Stimulated activated naive CD8-positive, alpha-beta T cell treated with anti-CD3 and anti-CD28 coated beads, Interleukin-15, amount 100 ng/mL, for 72 hours (primary cell): ENCODE measurements at regions not wholly inside any gene's neighbourhood (a gene's known extent, or its start where the extent isn't known, plus 50 kb on each side); places are given as distances from the start of the nearest gene placed in this dataset.
"Not testable (repeated sequence)": the region's sequence is repeated elsewhere in the genome, so short reads cannot be mapped to it uniquely, and the experiment has no call there.

Experiments used
- ATAC-seq: fragments of 150-1000 bp; cut with Tn5 transposase; 2 replicates; pipeline ENCODE4 v1.10.0; 2021; ENCODE audit warnings: mild to moderate bottlenecking, moderate library complexity
- DNase-seq, 2 donors: peaks; one replicate each; pipeline ENCODE4 v3.0.0; 2021 to 2022
- H3K27ac Mint-ChIP-seq, 2 donors: one replicate each; pipeline ENCODE4 v1.8.0; 2022; ENCODE audit warnings: mild to moderate bottlenecking in 2 of 2, mixed read lengths in 2 of 2, moderate library complexity in 2 of 2
- H3K27me3 Mint-ChIP-seq: one replicate; pipeline ENCODE4 v1.8.0; 2022; ENCODE audit warnings: mixed read lengths
- H3K4me1 Mint-ChIP-seq: one replicate; pipeline ENCODE4 v1.8.0; 2022; ENCODE audit warnings: mild to moderate bottlenecking, mixed read lengths
- H3K4me3 Mint-ChIP-seq, 2 donors: one replicate each; pipeline ENCODE4 v1.8.0; 2022; ENCODE audit warnings: mild to moderate bottlenecking in 2 of 2, mixed read lengths in 2 of 2, moderate library complexity in 1 of 2
- H3K9me3 Mint-ChIP-seq, 2 donors: one replicate each; pipeline ENCODE4 v1.8.0; 2022; ENCODE audit warnings: mixed read lengths in 2 of 2

DNA sequence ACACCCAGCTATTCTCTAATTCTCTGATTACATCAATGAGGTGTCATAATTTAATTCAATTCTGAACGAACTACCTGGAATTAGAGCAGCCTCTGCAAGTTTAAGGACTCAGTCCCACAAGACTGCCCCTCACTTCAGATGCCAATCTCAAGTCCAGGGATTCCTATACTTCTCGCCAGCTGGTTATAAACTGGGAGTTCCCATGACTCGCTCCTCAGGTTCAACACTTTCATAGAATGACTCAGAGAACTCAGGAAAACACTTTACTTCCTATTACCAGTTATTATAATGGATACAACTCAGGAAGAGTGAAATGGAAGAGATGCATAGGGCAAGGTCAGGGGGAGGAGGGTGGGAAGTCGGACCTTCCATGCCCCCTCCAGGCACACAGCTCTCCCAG, 112.3 kb upstream of the ATP5MC3 start:
- H3K27me3 Mint-ChIP-seq: peaks cover 30% of the 10 kb centered on the region

DNA sequence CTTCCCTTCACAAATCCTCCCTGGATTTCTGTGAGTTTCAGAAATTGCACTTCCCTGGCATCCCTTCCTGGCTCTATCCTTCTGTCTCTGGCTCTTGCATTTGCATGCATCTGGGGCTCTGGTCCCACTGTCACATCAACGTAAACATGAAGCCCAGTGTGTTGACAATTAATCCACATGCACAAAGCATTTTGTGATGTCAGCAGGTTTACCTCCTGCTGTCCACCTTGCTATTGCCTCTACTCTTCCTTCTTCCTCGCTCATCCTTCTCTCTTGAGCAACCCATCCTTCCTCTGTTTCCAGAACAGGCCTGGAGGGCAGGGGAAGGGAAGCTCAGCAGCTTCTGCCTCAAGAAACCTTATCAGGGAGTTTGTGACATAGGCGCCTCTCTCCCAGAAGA, 111.7 kb upstream of the ATP5MC3 start:
- DNase-seq: no peak
- H3K27ac Mint-ChIP-seq: no peak overlapping the region
- H3K27me3 Mint-ChIP-seq: peaks cover 36% of the 10 kb centered on the region
- no peak overlapping the region for H3K4me3 Mint-ChIP-seq
- no peaks in the 10 kb centered on the region for H3K9me3 Mint-ChIP-seq
- H3K4me1 Mint-ChIP-seq: no peaks in the 10 kb centered on the region
- no peak for ATAC-seq

More for the DNA sequence above, 112.3 kb upstream of the ATP5MC3 start:
- no peak for DNase-seq
- ATAC-seq: no peak
- no peak overlapping the region for H3K4me3 Mint-ChIP-seq
- no peak overlapping the region for H3K27ac Mint-ChIP-seq
- no peaks in the 10 kb centered on the region for H3K9me3 Mint-ChIP-seq
- H3K4me1 Mint-ChIP-seq: no peaks in the 10 kb centered on the region

DNA sequence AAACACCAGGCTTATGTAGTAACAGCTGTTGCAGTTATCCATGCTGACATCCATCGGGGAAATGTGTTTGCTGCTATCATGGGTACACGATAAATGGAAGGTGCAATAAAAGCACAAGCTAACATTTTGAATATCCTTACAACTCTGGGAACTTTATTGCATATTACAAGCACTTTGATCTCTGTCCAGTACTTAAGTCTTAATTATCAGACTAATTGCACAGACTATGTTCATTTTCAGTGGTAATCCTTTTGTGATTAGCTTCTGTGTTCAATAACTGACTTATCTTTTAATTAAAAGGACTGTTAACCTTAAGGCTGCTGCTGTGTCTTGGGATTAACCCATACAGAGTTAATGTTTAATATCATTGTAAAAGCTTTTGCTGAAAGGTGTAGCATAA, 101.4 kb upstream of the ATP5MC3 start:
- Mint-ChIP-seq H3K27me3 (no peaks in the 10 kb centered on the region), H3K4me1 (peaks cover 5% of the 10 kb centered on the region), H3K4me3 (no peak overlapping the region), H3K9me3 (no peaks in the 10 kb centered on the region), H3K27ac (no peak overlapping the region)
- DNase-seq (no peak), ATAC-seq (no peak)

DNA sequence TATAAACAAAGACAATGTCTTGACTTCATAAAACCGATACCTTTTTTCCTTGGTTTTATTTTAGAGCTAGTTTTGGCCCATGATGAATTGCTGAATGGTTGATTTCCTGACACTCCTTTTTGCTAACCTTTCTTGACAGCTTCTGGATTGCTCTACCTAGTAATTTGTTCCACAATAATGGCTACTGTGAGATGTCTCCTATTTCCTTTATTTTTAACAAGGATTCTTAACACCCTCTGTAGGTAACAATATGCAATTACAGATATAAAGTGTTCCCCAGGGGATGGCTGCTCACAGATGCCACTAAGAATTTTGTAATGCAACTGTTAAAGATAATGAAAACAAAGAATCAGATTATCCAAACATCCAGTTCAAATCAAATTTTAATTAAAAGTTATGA, 100.8 kb upstream of the ATP5MC3 start:
- no peak overlapping the region for H3K4me3 Mint-ChIP-seq
- peak overlapping the region in 1 of 2 donors; percentile 40 for H3K27ac Mint-ChIP-seq
- peak; percentile 83 for ATAC-seq
- H3K4me1 Mint-ChIP-seq: peaks cover 5% of the 10 kb centered on the region
- no peak for DNase-seq
- no peaks in the 10 kb centered on the region for H3K27me3 Mint-ChIP-seq
- no peaks in the 10 kb centered on the region for H3K9me3 Mint-ChIP-seq

DNA sequence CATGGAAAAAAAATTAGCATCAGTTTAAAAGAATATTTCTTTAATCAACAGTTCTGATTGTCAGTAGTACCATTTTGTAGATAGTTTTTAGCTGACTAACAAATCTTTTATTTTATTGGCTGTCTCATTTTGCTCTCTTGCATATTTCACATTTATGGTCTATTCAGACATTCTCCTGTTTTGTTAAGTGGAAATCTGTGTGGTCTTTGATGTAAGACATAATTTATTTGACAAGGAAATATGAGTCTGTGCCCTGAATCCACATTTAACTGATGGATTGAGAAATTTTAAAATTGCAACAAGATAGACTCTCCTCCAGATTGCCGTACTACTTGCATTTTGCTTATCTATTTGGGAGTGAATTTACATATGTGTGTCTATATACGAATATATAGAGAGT, 96.3 kb upstream of the ATP5MC3 start:
- Mint-ChIP-seq H3K27me3 (no peaks in the 10 kb centered on the region), H3K4me1 (peaks cover 5% of the 10 kb centered on the region), H3K9me3 (no peaks in the 10 kb centered on the region), H3K27ac (no peak overlapping the region), H3K4me3 (no peak overlapping the region)
- no peak for ATAC-seq
- DNase-seq: no peak

DNA sequence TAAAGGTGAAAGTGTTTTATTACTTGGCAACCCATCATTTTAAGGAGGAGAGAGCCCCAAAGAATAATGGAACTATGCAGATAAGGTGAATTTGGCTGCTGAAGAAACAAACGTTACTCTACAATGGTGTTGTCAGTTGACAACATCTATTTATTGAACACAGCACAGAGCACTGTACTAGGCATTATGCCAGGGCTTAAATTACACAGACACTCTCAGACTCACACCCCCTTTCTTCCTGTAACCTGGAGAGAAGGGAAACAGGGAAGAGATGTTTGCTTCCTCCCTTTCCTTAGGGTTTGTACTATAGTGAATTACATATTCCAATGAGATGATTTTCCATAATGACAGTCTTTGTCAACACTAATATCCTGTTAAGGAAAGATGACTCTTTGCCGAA, 94.0 kb upstream of the ATP5MC3 start:
- Mint-ChIP-seq H3K9me3 (no peaks in the 10 kb centered on the region), H3K4me3 (no peak overlapping the region), H3K27me3 (peaks cover 9% of the 10 kb centered on the region), H3K27ac (no peak overlapping the region), H3K4me1 (no peaks in the 10 kb centered on the region)
- ATAC-seq (no peak), DNase-seq (no peak)

DNA sequence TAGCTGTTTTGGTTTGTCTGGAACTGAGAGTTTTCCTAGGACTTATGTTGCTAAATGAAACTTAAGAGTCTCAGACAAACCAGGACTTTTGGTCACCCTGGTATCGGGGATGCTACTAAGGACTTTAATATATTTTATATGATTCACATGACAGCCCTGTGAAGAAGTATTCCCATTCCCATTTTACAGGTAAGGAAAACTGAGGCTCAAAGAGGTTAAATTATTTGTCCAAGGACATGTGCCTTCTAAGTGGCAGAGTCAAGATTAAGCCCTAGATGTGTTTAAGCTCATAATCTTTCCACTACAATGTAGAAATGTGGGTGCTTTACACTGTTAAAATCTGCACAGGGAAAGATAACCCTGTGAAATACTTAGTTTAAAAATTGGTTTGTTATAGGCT, 77.7 kb upstream of the ATP5MC3 start:
- Mint-ChIP-seq H3K9me3 (no peaks in the 10 kb centered on the region), H3K27me3 (peaks cover 20% of the 10 kb centered on the region), H3K27ac (no peak overlapping the region), H3K4me3 (no peak overlapping the region), H3K4me1 (no peaks in the 10 kb centered on the region)
- ATAC-seq: no peak
- no peak for DNase-seq

DNA sequence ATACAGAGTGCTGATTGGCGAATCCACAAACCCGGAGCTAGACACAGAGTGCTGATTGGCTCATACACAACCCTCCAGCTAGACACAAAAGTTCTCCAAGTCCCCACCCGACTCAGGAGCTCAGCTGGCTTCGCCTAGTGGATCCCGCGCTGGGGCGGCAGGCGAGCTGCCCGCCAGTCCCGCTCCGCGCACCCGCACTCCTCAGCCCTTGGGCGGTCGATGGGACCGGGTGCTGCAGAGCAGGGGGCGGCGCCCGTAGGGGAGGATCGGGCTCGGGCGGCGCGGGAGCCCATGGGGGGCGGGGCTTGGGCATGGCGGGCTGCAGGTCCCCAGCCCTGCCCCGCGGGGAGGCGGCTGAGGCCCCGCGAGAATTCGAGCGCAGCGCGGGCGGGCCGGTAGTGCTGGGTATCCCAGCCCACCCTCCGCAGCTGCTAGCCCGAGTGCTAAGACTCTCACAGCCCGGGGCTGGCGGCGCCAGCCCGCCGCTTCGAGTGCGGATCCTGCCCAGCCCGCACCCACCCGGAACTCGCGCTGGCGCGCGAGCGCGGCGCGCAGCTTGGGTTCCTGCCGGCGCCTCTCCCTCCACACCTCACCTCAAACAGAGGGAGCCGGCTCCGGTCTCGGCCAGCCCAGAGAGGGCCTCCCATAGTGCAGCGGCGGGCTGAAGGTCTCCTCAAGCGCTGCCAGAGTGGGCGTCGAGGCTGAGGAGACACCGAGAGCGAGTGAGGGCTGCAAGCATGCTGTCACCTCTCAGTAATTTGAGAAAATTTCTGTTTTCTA, 75.5 kb upstream of the ATP5MC3 start:
- peak; percentile 82 for ATAC-seq
- Mint-ChIP-seq H3K27me3 (peaks cover 29% of the 10 kb centered on the region), H3K4me3 (no peak overlapping the region)

DNA sequence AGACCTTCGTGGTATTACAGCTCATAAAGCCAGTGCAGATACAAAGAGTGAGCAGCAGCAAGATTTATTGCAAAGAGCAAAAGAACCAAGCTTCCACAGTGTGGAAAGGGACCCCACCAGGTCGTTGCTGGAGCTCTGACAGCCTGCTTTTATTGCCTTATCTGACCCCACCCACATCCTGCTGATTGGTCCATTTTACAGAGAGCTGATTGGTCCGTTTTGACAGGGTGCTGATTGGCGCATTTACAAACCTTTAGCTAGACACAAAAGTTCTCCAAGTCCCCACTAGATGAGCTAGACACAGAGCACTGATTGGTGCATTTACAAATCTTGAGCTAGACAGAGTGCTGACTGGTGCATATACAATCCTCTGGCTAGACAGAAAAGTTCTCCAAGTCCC, 74.9 kb upstream of the ATP5MC3 start:
- not testable (repeated sequence) for H3K27ac Mint-ChIP-seq, ATAC-seq, H3K4me1 Mint-ChIP-seq, H3K9me3 Mint-ChIP-seq, H3K4me3 Mint-ChIP-seq, DNase-seq
- peaks cover 29% of the 10 kb centered on the region for H3K27me3 Mint-ChIP-seq

More for the DNA sequence above, 75.5 kb upstream of the ATP5MC3 start:
- DNase-seq: no peak
- no peaks in the 10 kb centered on the region for H3K9me3 Mint-ChIP-seq
- H3K27ac Mint-ChIP-seq: no peak overlapping the region
- H3K4me1 Mint-ChIP-seq: no peaks in the 10 kb centered on the region

DNA sequence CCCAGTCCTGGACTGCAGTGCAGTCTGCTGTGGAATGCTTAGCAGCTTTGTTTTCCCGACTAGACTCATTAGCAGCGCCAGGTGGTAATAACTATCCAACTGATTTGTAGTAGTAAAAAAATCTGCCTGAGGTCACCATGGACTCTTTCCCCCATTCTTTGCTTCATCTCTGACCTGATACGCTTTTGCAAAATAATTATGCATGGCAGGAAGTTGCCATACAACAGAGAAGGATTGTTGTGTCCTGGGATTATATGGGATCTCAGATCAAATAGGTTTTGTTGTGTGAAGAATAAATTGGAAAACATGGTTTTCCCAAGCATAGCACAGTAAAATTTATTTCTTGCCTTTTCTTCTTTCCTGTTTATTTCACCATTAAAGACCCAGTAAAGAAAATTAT, 72.4 kb upstream of the ATP5MC3 start:
- Mint-ChIP-seq H3K4me1 (no peaks in the 10 kb centered on the region), H3K4me3 (no peak overlapping the region), H3K27ac (no peak overlapping the region), H3K27me3 (peaks cover 21% of the 10 kb centered on the region), H3K9me3 (no peaks in the 10 kb centered on the region)
- DNase-seq (no peak), ATAC-seq (no peak)

DNA sequence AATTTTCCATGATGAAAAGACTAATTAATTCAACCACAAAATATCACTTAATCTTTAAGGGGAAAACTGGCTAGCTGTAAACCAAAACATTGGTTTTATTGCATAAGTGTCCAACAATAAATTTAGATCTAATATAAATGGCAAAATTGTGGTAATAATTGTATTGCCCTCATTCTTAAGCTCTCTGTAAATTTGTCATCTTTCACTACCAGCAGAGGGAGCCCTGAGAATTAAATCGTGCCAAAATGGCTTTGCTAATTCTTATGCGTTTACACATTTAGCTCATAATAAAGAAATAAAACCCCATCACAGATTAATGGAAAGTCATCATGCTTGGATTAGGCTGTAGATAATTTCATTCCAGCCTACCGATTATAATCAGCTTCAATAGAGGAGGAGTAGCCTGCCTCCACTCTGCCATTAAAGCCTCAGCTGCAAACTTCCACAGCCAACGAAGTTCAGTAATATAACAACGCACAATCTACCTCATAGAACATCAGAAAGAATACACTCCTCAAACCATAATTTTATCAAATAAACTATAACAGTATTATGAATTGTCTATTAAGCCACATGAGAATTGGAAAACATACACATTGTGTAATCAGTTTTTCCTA, 70.0 kb upstream of the ATP5MC3 start:
- Mint-ChIP-seq H3K4me1 (peaks cover 6% of the 10 kb centered on the region), H3K4me3 (no peak overlapping the region), H3K9me3 (no peaks in the 10 kb centered on the region), H3K27me3 (peaks cover 16% of the 10 kb centered on the region), H3K27ac (no peak overlapping the region)
- no peak for DNase-seq
- no peak for ATAC-seq

DNA sequence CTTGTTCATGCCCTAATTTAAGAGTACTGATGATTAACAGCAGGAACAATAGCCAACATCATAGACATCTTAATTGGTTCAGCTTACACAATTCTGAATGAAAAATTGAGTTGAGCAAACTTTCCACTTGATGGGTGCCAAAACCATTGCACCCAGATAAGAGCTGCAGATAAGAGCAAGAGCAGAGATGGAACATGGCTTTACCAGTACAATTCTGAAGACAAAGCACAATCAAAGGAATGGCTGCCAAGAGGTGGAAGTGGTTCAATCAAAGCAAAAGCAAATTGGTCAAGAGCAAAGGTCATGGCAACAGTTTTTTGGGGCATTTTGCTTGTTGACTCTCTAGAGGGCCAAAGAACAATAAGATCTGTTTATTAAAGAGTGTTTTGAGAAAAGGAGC, 65.6 kb upstream of the ATP5MC3 start:
- Mint-ChIP-seq H3K9me3 (no peaks in the 10 kb centered on the region), H3K27me3 (peaks cover 16% of the 10 kb centered on the region), H3K4me1 (peaks cover 6% of the 10 kb centered on the region), H3K27ac (no peak overlapping the region), H3K4me3 (no peak overlapping the region)
- DNase-seq: no peak
- no peak for ATAC-seq

DNA sequence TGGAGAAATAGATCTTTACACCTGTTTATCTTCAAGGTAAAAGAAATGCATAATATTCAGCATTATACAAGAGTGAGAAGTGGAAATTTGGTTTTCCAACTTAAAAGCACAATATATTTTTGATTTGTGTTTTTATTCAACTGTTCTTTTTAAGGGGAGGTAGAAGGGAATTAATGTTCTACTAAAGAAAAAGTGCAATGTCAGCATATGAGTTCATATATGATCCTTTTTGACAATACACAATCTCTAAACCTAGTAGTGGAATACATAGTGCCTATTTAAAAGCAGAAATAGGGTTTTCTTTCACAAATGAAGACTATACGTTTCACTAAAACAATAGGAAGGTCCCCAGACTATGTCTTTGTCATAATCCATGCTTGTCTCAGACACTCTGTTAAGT, 63.2 kb upstream of the ATP5MC3 start:
- no peak overlapping the region for H3K27ac Mint-ChIP-seq
- H3K9me3 Mint-ChIP-seq: peaks cover 4 to 6% of the 10 kb centered on the region in 2 donors
- H3K27me3 Mint-ChIP-seq: peaks cover 16% of the 10 kb centered on the region
- H3K4me1 Mint-ChIP-seq: peaks cover 6% of the 10 kb centered on the region
- DNase-seq (no peak), ATAC-seq (no peak)
- no peak overlapping the region for H3K4me3 Mint-ChIP-seq

DNA sequence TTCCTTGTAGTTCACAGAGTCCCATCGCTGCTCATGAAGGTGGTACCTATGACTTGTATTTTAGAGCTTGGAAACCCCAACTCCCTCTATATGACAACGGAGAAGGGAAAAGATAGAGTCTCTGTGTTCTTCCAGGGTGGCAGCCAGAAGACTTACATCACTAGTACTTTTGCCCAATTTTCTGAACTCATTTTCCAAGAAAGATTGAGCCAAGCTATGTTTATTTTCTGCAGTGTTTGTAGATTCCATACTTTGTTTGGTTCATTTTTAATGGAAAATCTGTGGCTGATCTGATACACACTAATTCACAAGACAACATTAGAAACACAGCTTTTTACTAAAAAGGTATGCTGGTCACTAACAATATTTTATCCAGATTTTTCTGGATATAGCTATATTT, 60.2 kb upstream of the ATP5MC3 start:
- peaks cover 5% of the 10 kb centered on the region for H3K4me1 Mint-ChIP-seq
- no peak overlapping the region for H3K4me3 Mint-ChIP-seq
- DNase-seq: no peak
- no peak for ATAC-seq
- no peak overlapping the region for H3K27ac Mint-ChIP-seq
- peaks cover 11 to 28% of the 10 kb centered on the region in 2 donors for H3K9me3 Mint-ChIP-seq
- H3K27me3 Mint-ChIP-seq: peaks cover 8% of the 10 kb centered on the region

DNA sequence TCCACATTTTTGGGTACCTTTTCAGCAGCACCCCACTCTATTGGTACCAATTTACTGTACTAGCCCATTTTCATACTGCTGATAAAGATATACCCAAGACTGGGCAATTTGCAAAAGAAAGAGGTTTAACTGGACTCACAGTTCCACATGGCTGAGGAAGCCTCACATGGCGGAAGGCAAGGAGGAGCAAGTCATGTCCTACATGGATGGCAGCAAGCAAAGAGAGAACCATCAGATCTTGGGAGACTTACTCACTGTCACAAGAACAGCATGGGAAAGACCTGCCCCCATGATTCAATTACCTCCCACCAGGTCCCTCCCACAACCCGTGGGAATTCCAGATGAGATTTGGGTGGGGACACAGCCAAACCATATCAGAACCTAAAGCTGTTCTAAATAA, 58.5 kb upstream of the ATP5MC3 start:
- H3K27ac Mint-ChIP-seq, DNase-seq, ATAC-seq, H3K4me1 Mint-ChIP-seq, H3K27me3 Mint-ChIP-seq, H3K4me3 Mint-ChIP-seq: not testable (repeated sequence)
- H3K9me3 Mint-ChIP-seq: peaks cover 11 to 28% of the 10 kb centered on the region in 2 donors

DNA sequence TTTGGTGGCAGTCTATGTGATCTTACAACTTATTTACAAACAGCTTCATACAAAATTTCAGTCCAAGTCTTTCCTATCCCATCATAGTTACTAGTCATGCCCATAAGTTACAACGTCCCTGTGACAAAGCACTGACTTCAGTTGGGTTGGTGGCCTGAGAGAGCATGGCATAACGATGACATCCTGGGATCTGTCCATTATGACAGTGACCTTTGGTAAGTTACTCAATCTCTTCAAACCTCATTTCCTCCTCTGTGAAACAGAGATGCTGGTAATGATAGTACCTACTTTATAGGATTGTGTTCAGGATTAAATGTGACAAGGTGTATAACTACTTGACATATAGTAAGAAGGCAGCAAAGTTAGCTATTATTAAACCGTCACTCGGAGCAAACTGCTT, 55.4 kb upstream of the ATP5MC3 start:
- DNase-seq: no peak
- H3K9me3 Mint-ChIP-seq: peaks cover 11 to 28% of the 10 kb centered on the region in 2 donors
- H3K4me3 Mint-ChIP-seq: no peak overlapping the region
- H3K4me1 Mint-ChIP-seq: peaks cover 11% of the 10 kb centered on the region
- no peak for ATAC-seq
- no peak overlapping the region for H3K27ac Mint-ChIP-seq
- no peaks in the 10 kb centered on the region for H3K27me3 Mint-ChIP-seq

DNA sequence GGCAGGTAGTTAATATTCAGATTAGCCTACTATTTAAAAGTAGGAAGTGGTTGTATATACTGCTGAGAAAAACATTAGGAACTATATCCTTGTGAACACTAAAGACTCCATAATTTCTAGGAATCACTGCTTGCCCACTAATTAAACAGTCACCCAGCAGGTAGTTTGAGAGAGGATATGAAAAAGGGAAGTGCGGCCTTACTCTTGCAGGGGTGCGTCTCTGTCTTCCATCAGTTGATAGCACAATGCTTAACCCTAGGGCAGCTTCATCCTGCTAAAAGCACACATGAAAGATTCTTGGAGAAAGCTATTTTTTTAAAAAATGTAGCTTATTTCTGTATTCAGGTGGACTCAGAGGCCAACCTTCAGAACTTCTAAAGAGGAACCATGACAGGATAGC, 53.1 kb upstream of the ATP5MC3 start:
- DNase-seq (no peak), ATAC-seq (no peak)
- Mint-ChIP-seq H3K27ac (no peak overlapping the region), H3K9me3 (peaks cover 7 to 21% of the 10 kb centered on the region in 2 donors), H3K4me1 (peaks cover 11% of the 10 kb centered on the region), H3K27me3 (no peaks in the 10 kb centered on the region), H3K4me3 (no peak overlapping the region)
